ENCODE measurements at regions not wholly inside any gene's neighbourhood (a gene's known extent, or its start where the extent isn't known, plus 50 kb on each side); places are given as distances from the start of the nearest gene placed in this dataset.

DNA sequence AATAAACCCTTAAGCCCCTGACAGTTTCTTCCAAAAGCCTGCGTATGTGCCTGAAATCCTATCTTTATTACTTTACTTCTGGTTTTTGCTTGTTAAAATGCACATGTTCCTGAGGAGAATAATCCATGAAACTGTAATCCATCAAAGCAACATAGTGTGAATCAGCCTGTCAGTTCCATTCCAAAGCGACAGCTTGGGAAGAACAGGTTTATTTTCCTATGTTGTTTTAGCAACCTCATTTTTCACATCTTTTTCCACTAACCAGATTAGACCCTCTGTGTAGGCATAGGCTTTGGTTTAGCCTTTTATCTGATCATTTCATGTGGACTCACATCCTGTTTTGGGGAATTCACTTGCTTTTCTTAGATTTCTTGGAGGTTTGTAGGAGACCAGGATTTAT is 988.0 kb downstream of the SQOR start:
- no peak for DNase-seq (ENCODE audit: low read depth in 2 of 2)

DNA sequence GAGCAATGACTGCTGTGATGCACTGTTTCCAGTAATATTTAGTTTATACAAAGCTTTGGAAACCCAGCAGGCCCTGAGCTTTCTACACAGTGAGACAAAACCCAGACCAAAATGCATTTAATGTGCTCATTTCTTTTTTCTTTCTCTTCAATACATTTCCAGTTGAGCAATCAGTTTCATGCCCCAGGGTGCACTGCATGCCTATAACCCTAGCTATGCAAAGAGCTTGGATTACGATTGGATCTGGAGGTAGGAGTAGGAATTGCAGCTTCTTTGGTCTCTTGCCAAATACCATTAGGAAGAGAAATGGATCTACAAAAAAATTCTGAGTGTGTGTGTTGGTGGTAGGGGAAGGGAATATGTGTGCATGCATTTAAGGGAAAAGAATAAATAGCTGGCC is 1001.4 kb downstream of the SQOR start:
- no peak for DNase-seq (ENCODE audit: low read depth in 2 of 2)

DNA sequence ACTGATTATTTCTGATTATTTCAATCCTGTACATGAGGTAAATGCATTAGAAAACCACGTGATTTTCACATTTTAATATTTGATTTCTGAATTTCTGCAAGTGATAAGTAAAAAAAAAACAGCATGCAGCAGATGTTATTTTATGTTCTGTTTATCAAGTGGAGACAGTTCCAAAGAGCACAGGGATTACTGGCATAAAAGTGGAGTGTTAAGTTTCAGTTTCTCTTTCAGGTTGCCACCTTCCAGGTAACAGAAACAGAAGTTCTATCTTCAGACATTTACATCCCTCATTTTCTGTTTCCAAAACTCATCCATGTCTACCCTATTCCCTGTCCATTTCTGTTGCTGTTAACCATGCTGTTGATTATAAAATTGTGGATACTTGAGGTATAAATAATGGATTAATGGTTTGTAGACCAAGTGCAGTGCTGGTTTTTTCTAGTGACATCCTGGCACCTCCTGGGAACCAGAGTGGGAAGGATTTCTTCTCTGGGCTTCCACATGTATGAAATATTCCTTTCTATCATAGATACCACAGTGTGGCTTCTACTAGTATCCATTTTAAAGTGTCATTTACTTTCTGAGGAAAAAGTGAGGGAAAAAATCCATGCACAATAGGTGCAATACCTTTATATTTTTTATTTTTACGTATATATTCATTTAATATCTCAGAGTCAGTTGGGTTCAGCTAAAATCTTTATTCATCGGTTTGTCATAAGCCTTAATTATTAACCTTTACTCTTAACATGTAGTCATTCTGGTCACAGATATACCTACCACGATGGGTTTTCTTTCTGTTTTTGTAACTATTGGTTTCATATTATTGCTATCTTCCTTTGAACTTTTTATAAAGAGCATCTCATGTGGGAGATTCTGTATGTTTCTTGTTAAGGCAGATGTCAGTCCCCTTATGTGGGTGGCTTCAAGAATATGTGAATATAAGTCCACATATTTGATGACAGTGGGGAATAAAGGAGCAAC is 1010.0 kb downstream of the SQOR start:
- DNase-seq (ENCODE audit: low read depth in 2 of 2): no peak

- no peak for DNase-seq (ENCODE audit: low read depth in 2 of 2)
Measured at GRCh38 chr15:46646490-46646889, 1011.7 kb downstream of the SQOR start.

DNA sequence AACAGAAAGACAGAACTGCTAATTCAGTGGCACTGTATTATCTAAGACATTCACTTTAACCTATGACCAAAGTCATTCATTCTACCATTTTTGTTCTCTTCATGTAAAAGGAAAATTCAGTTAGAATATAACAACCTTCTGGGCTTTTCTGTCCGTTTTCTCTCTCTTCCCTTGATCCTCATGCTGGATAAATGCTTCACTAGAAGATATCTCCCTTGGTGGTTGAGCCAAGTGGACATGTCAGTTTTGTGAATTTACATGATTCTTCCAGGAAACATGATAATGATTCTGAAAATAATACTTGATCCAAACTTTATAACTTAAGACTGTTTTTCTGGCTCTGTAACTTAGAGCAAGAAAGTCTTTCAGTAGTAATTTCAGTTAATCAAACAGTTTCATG is 1012.2 kb downstream of the SQOR start:
- DNase-seq (ENCODE audit: low read depth in 2 of 2): no peak

DNA sequence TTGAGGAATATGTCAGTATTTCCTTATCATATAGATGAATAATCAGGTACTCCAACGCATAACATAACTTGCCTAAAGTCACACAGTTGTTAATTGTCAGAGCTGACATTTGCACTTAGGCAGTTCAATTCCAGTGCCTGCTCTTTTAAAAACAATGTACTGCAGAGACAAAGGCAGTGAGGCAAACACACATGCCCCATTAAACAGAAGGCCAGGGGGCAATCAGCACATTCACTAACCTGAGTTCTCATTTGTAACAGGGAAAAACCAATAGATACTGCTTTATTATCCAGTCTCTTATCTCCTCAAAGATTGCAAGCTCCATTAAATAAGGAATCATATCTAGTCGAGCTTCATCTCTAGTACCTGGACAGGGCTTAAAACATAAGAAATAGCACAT is 1017.4 kb downstream of the SQOR start:
- no peak for DNase-seq (ENCODE audit: low read depth in 2 of 2)

GRCh38 chr15:46654993-46655392 is 1020.2 kb downstream of the SQOR start:
- no peak for DNase-seq (ENCODE audit: low read depth in 2 of 2)

GRCh38 chr15:46660096-46660842 is 1025.4 kb downstream of the SQOR start:
- DNase-seq (ENCODE audit: low read depth in 2 of 2): no peak

DNA sequence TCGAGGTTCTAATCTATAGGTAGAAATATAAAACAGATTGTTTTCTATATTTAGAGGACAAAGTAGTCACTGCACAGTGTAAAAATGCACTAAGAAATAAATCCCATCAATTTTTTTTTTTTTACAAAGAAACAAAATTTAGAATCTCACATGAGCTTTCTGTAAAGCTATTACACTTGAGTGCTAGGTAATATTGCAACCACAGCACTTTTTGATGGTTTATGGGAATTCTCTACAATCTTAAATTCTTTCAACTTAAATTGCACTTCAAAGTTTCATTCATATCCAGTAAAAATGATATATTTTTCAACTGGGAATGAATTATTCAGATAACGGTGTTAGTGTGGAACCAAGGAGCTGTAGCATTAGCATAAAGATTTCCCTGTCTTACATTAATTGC is 1035.4 kb downstream of the SQOR start:
- DNase-seq (ENCODE audit: low read depth in 2 of 2): no peak

- DNase-seq (ENCODE audit: low read depth in 2 of 2): no peak
Measured at GRCh38 chr15:46671336-46671735, 1036.5 kb downstream of the SQOR start.

GRCh38 chr15:46672041-46672440 is 1037.2 kb downstream of the SQOR start:
- no peak for DNase-seq (ENCODE audit: low read depth in 2 of 2)

DNA sequence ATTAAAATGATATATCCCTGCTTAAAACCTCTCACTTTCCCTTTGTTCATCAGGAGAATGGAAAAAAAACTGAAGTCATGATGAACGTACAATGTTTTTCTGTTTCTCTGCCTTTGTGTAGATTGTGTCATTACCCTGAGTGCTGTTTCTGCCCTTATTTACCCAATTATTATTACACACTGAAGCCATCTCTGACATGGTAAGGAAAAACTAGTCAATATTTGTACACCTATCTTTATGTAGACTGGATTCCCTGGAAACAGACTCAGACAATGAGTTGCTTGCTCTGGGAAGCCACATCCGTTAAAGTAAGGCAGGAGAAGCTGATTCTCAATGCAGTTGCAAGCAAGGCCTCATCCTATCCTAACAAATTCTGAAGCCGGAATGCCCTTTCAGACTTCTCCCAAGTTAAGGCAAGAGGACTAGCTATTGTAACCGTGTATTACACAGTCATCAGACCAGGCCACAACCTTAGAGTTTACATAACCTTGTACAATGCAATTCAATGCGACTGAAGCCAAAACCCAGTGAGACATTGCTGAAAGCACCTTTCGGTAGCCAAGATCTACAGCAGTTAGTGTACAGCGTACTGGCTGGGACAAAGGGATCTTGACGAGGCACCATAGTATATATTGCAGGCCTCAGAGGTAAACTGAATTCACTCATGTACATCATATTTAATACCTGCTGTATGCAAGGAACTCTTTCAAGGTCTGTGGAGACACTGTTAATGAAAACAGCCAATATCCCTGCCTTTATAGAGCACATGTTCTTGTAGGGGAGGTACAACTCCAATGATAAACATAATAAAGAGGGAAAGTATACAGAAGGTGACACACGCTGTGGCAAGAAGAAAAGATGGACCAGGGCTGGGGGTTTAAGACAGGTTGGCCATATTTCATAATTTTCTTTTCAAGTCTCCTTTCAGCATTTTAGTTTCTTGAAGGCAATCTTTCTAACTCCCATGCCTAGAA is 1040.8 kb upstream of the SEMA6D start:
- no peak for DNase-seq (ENCODE audit: low read depth in 2 of 2)

DNA sequence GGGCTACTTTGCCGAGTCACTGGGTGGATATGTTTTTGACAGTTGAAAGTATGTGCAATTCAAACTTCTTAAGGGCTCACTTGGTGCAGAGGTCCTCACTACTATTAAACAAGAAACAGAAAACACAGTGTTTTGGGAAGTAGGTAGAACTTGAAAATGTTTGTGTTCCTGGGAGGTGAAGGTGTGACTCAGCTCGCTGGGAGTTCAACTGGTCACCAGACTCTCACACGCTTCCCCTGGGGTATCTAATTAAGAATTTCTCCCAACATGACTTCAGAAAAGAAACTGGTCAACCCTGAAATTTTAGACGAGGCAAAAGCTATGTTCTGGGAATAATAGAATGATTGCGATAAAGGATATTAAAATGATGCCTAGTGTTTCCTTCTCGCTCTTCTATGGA is 1039.8 kb upstream of the SEMA6D start:
- DNase-seq (ENCODE audit: low read depth in 2 of 2): no peak

DNA sequence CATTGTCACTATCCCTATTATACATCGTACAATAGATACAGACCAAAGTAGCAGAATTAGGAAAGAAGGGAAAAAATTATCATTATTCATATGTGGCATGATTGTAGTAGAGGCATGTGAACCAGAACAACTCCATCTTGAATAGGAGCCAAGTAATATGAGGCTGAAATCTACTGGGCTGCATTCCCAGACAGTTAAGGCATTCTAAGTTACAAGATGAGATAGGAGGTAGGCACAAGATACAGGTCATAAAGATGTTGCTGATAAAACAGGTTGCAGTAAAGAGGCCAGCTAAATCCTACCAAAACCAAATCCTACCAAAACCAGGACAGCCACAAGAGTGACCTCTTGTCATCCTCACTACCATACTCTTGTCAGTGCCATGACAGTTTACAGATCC is 1035.4 kb upstream of the SEMA6D start:
- no peak for DNase-seq (ENCODE audit: low read depth in 2 of 2)

DNA sequence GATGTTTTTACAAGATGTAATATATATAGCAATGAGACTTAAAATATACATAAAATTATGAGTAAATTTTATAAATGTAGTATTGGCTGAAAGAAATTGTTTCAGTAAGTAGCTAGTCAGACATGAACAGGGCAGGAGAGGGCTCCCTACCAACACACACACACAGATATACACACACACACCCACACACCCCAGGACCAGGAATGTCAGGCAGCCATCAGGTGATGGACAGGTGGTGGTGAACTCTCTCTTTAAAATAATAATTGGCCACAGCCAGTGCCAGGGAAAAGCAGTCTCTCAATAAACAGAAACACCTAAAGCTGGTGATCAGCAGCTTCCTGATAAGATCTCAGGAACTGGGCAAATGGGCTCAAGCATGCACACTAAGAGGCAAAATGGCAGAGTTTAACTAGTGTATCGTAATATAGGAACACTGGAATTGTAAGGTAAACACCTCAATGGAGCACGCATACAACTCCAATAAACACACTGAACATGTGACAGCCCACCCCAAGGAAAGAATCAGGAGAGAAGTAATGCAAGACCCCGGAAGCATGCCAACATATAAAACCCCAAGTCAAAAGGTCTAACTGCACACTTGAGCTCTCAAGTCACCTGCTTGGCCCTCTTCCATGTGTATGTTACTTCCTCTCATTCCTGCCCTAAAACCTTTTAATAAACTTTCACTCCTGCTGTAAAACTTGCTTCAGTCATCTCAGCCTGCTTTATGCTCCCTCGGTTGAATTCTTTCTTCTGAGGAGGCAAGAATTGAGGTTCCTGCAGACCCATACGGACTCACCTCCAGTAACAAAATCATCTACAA is 1034.1 kb upstream of the SEMA6D start:
- DNase-seq (ENCODE audit: low read depth in 2 of 2): no peak

GRCh38 chr15:46685096-46685495 is 1032.2 kb upstream of the SEMA6D start:
- DNase-seq (ENCODE audit: low read depth in 2 of 2): no peak

- DNase-seq (ENCODE audit: low read depth in 2 of 2): no peak
Measured at GRCh38 chr15:46685681-46686080, 1031.6 kb upstream of the SEMA6D start.

DNA sequence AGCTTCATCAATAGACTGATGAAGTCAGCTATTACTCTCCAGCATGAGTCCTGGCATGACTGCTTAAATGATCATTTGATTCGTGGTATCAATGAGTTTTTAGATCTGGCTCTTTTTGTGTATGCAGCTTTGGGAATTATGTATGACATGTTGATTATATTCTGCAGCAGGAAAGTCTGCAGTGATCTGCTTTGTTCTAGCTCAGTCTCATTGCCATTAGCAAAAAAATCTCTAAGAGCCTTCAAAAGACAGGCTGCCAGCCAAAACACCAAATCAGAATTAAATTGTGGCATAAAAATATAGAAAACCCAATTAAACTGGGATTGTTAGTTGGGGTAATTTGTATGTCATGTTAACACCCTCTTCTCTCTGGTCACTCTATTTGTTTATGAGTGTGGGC is 1021.0 kb upstream of the SEMA6D start:
- no peak for DNase-seq (ENCODE audit: low read depth in 2 of 2)

DNA sequence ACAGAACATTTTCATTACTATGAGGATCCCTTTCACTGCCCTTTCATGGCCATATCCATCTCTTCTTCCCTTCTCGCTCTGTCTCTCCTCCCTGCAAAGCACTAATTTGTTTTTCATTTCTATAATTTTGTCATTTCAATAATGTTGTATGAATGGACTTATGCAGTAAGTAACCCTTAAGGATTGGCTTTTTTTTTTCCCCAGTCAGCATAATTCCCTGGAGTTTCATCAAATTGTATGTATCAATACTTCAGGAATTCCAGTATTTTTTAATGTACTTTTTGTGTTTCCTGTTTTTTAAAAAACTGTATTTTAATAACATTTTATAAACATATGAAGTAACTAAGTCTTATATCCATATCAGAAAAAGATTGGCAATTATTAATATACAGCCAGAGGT is 1016.0 kb upstream of the SEMA6D start:
- no peak for DNase-seq (ENCODE audit: low read depth in 2 of 2)

- DNase-seq (ENCODE audit: low read depth in 2 of 2): no peak
Measured at GRCh38 chr15:46701896-46702295, 1015.4 kb upstream of the SEMA6D start.
